ENCODE measurements at regions not wholly inside any gene's neighbourhood (a gene's known extent, or its start where the extent isn't known, plus 50 kb on each side); places are given as distances from the start of the nearest gene placed in this dataset.

DNA sequence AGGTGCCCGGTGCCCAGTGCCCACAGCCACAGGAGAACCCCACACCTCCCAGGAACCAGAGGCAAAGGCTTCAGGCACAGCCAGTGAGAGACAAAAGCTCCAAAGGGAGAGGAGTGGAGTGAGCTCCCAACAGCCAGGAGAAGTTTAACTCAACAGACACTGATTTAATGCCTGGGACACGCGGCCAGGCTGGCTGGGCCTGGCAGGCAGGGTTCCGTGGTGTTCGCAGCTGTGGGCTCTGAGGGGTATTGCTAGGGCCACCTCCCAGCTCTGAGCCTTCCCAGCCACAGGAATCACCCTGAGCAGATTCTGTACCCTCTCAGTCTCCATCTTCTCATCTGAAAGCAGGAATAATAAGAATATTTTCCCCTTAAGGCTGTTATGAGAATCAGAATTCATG is 222.5 kb downstream of the NPHP4 start:
- TF ChIP-seq CTCF (conservative IDR thresholded peaks at IDR 0.05; ENCODE audit: low read depth, low read length): no peak
- no peak for TF ChIP-seq EZH2 (IDR thresholded peaks at IDR 0.05; ENCODE audit: low read length, unreplicated experiment)
